CD8-positive, alpha-beta memory T cell (primary cell): ENCODE measurements at regions not wholly inside any gene's neighbourhood (a gene's known extent, or its start where the extent isn't known, plus 50 kb on each side); places are given as distances from the start of the nearest gene placed in this dataset.

ENCODE experiments used
- CTCF ChIA-PET: fragments of 350-600 bp; sonication (Branson Sonifier 250); formaldehyde crosslinking; loops from one replicate; lab custom pipeline; 2021; ENCODE audit warnings: antibody characterized with exemption; lab: Charles Lee
- POLR2A ChIA-PET: fragments of 350-600 bp; sonication (Branson Sonifier 250); formaldehyde crosslinking; loops from one replicate; lab custom pipeline; 2021; ENCODE audit warnings: antibody characterized with exemption; lab: Charles Lee
- DNase-seq, 5 donors: peaks; one replicate each; pipeline versions ENCODE4 v3.0.0 to v3.0.0-alpha.2; 2020 to 2022; ENCODE audit warnings: mixed read lengths in 1 of 5
- H3K27ac ChIP-seq: one replicate; pipeline ENCODE4 v1.7.0; 2013; ENCODE audit warnings: low read depth, mild to moderate bottlenecking, low read length, moderate library complexity
- H3K27me3 ChIP-seq: 2 replicates; pipeline ENCODE4 v1.7.0; 2013; ENCODE audit warnings: low read length, mild to moderate bottlenecking; ENCODE audit not compliant: insufficient read depth, poor library complexity, severe bottlenecking
- H3K36me3 ChIP-seq: 2 replicates; pipeline ENCODE4 v1.7.0; 2013; ENCODE audit warnings: mild to moderate bottlenecking, low read length, moderate library complexity; ENCODE audit not compliant: insufficient read depth
- H3K4me1 ChIP-seq: 2 replicates; pipeline ENCODE4 v1.7.0; 2013; ENCODE audit warnings: mild to moderate bottlenecking, low read length, moderate library complexity; ENCODE audit not compliant: insufficient read depth
- H3K4me3 ChIP-seq: 2 replicates; pipeline ENCODE4 v1.7.0; 2013; ENCODE audit warnings: mild to moderate bottlenecking, low read length
- H3K9me3 ChIP-seq: 2 replicates; pipeline ENCODE4 v1.7.0; 2013; ENCODE audit warnings: mild to moderate bottlenecking, low read length
- H3K27ac Mint-ChIP-seq, 8 donors: one replicate each; pipeline ENCODE4 v1.8.0; 2020 to 2021; ENCODE audit warnings: mixed read lengths in 8 of 8, mild to moderate bottlenecking in 6 of 8, inconsistent platforms in 3 of 8, moderate library complexity in 3 of 8
- H3K27me3 Mint-ChIP-seq, 2 donors: one replicate each; pipeline ENCODE4 v1.8.0; 2020 to 2021; ENCODE audit warnings: mixed read lengths in 2 of 2, mild to moderate bottlenecking in 1 of 2, moderate library complexity in 1 of 2
- H3K36me3 Mint-ChIP-seq, 3 donors: one replicate each; pipeline ENCODE4 v1.8.0; 2020 to 2021; ENCODE audit warnings: mixed read lengths in 3 of 3, inconsistent platforms in 1 of 3, mild to moderate bottlenecking in 1 of 3
- H3K4me1 Mint-ChIP-seq, 3 donors: one replicate each; pipeline ENCODE4 v1.8.0; 2020 to 2021; ENCODE audit warnings: mixed read lengths in 3 of 3, inconsistent platforms in 1 of 3, mild to moderate bottlenecking in 1 of 3
- H3K4me3 Mint-ChIP-seq, 7 donors: one replicate each; pipeline ENCODE4 v1.8.0; 2020 to 2021; ENCODE audit warnings: mixed read lengths in 7 of 7, mild to moderate bottlenecking in 6 of 7, moderate library complexity in 4 of 7, inconsistent platforms in 2 of 7
- H3K9me3 Mint-ChIP-seq, 5 donors: one replicate each; pipeline ENCODE4 v1.8.0; 2020 to 2022; ENCODE audit warnings: mixed read lengths in 5 of 5, mild to moderate bottlenecking in 3 of 5, moderate library complexity in 2 of 5, inconsistent platforms in 1 of 5

GRCh38 chr6:95120984-95121383 is 456.4 kb upstream of the MANEA start:
- Histone ChIP-seq H3K9me3 (no peaks in the 10 kb centered on the region), H3K27me3 (no peaks in the 10 kb centered on the region), H3K36me3 (no peaks in the 10 kb centered on the region), H3K27ac (no peak overlapping the region), H3K4me3 (no peak overlapping the region), H3K4me1 (no peaks in the 10 kb centered on the region)
- CTCF ChIA-PET, result no interaction called here
- H3K4me1 Mint-ChIP-seq, result no peaks in the 10 kb centered on the region
- H3K36me3 Mint-ChIP-seq, result no peaks in the 10 kb centered on the region
- H3K4me3 Mint-ChIP-seq, result no peak overlapping the region
- H3K27me3 Mint-ChIP-seq, result no peaks in the 10 kb centered on the region
- no peak overlapping the region for H3K27ac Mint-ChIP-seq
- H3K9me3 Mint-ChIP-seq, result peaks cover 0 to 6% (median 0%) of the 10 kb centered on the region in 5 donors
- DNase-seq, result no peak
- POLR2A ChIA-PET, result no interaction called here

- ChIA-PET CTCF (no interaction called here), POLR2A (no interaction called here)
- no peak for DNase-seq
- no peak overlapping the region for H3K4me3 Mint-ChIP-seq
- no peaks in the 10 kb centered on the region for H3K36me3 Mint-ChIP-seq
- Histone ChIP-seq H3K27me3 (no peaks in the 10 kb centered on the region), H3K36me3 (no peaks in the 10 kb centered on the region), H3K9me3 (no peaks in the 10 kb centered on the region), H3K4me1 (no peaks in the 10 kb centered on the region), H3K27ac (no peak overlapping the region), H3K4me3 (no peak overlapping the region)
- no peaks in the 10 kb centered on the region for H3K27me3 Mint-ChIP-seq
- H3K27ac Mint-ChIP-seq, result no peak overlapping the region
- H3K4me1 Mint-ChIP-seq, result no peaks in the 10 kb centered on the region
- H3K9me3 Mint-ChIP-seq, result peaks cover 0 to 2% (median 0%) of the 10 kb centered on the region in 5 donors
Observed at GRCh38 chr6:95127261-95127660, 450.1 kb upstream of the MANEA start.

GRCh38 chr6:95128439-95128838 is 448.9 kb upstream of the MANEA start:
- Histone ChIP-seq H3K9me3 (no peaks in the 10 kb centered on the region), H3K36me3 (no peaks in the 10 kb centered on the region), H3K4me1 (no peaks in the 10 kb centered on the region), H3K27me3 (no peaks in the 10 kb centered on the region), H3K27ac (no peak overlapping the region), H3K4me3 (no peak overlapping the region)
- H3K9me3 Mint-ChIP-seq, result peaks cover 0 to 2% (median 0%) of the 10 kb centered on the region in 5 donors
- ChIA-PET CTCF (no interaction called here), POLR2A (no interaction called here)
- H3K27me3 Mint-ChIP-seq, result no peaks in the 10 kb centered on the region
- no peak for DNase-seq
- no peak overlapping the region for H3K4me3 Mint-ChIP-seq
- no peak overlapping the region for H3K27ac Mint-ChIP-seq
- no peaks in the 10 kb centered on the region for H3K4me1 Mint-ChIP-seq
- no peaks in the 10 kb centered on the region for H3K36me3 Mint-ChIP-seq

GRCh38 chr6:95128947-95129346 is 448.4 kb upstream of the MANEA start:
- ChIA-PET CTCF (no interaction called here), POLR2A (no interaction called here)
- Mint-ChIP-seq H3K4me1 (no peaks in the 10 kb centered on the region), H3K27ac (no peak overlapping the region), H3K9me3 (peaks cover 0 to 2% (median 0%) of the 10 kb centered on the region in 5 donors), H3K36me3 (no peaks in the 10 kb centered on the region), H3K4me3 (no peak overlapping the region), H3K27me3 (no peaks in the 10 kb centered on the region)
- H3K9me3 ChIP-seq, result peaks cover 4% of the 10 kb centered on the region
- H3K4me3 ChIP-seq, result no peak overlapping the region
- no peaks in the 10 kb centered on the region for H3K4me1 ChIP-seq
- H3K27me3 ChIP-seq, result no peaks in the 10 kb centered on the region
- DNase-seq, result no peak
- no peaks in the 10 kb centered on the region for H3K36me3 ChIP-seq
- H3K27ac ChIP-seq, result no peak overlapping the region

GRCh38 chr6:95133578-95133977 is 443.8 kb upstream of the MANEA start:
- H3K36me3 Mint-ChIP-seq, result no peaks in the 10 kb centered on the region
- CTCF ChIA-PET, result no interaction called here
- Histone ChIP-seq H3K9me3 (peaks cover 4% of the 10 kb centered on the region), H3K36me3 (no peaks in the 10 kb centered on the region), H3K4me3 (no peak overlapping the region), H3K4me1 (no peaks in the 10 kb centered on the region), H3K27me3 (no peaks in the 10 kb centered on the region), H3K27ac (no peak overlapping the region)
- H3K9me3 Mint-ChIP-seq, result peaks cover 0 to 6% (median 0%) of the 10 kb centered on the region in 5 donors
- no peak overlapping the region for H3K27ac Mint-ChIP-seq
- POLR2A ChIA-PET, result no interaction called here
- no peak for DNase-seq
- no peaks in the 10 kb centered on the region for H3K4me1 Mint-ChIP-seq
- H3K4me3 Mint-ChIP-seq, result no peak overlapping the region
- H3K27me3 Mint-ChIP-seq, result no peaks in the 10 kb centered on the region

GRCh38 chr6:95135182-95135581 is 442.2 kb upstream of the MANEA start:
- ChIA-PET CTCF (no interaction called here), POLR2A (no interaction called here)
- no peaks in the 10 kb centered on the region for H3K36me3 Mint-ChIP-seq
- DNase-seq, result no peak
- no peak overlapping the region for H3K4me3 Mint-ChIP-seq
- H3K9me3 Mint-ChIP-seq, result peaks cover 0 to 6% (median 0%) of the 10 kb centered on the region in 5 donors
- no peaks in the 10 kb centered on the region for H3K36me3 ChIP-seq
- H3K4me1 ChIP-seq, result no peaks in the 10 kb centered on the region
- H3K4me3 ChIP-seq, result no peak overlapping the region
- no peak overlapping the region for H3K27ac Mint-ChIP-seq
- H3K4me1 Mint-ChIP-seq, result no peaks in the 10 kb centered on the region
- H3K9me3 ChIP-seq, result peaks cover 4% of the 10 kb centered on the region
- H3K27me3 ChIP-seq, result no peaks in the 10 kb centered on the region
- H3K27ac ChIP-seq, result no peak overlapping the region
- H3K27me3 Mint-ChIP-seq, result no peaks in the 10 kb centered on the region

GRCh38 chr6:95142101-95142500 is 435.2 kb upstream of the MANEA start:
- ChIA-PET POLR2A (no interaction called here), CTCF (no interaction called here)
- H3K9me3 ChIP-seq, result no peaks in the 10 kb centered on the region
- H3K27ac Mint-ChIP-seq, result no peak overlapping the region
- no peak overlapping the region for H3K4me3 Mint-ChIP-seq
- no peak overlapping the region for H3K4me3 ChIP-seq
- H3K36me3 ChIP-seq, result no peaks in the 10 kb centered on the region
- H3K4me1 ChIP-seq, result no peaks in the 10 kb centered on the region
- H3K27ac ChIP-seq, result no peak overlapping the region
- H3K27me3 ChIP-seq, result no peaks in the 10 kb centered on the region
- no peaks in the 10 kb centered on the region for H3K36me3 Mint-ChIP-seq
- no peaks in the 10 kb centered on the region for H3K4me1 Mint-ChIP-seq
- no peaks in the 10 kb centered on the region for H3K27me3 Mint-ChIP-seq
- no peak for DNase-seq
- H3K9me3 Mint-ChIP-seq, result peaks cover 0 to 9% (median 2%) of the 10 kb centered on the region in 5 donors

- Mint-ChIP-seq H3K36me3 (no peaks in the 10 kb centered on the region), H3K4me1 (no peaks in the 10 kb centered on the region), H3K27ac (no peak overlapping the region), H3K4me3 (no peak overlapping the region), H3K27me3 (no peaks in the 10 kb centered on the region), H3K9me3 (peaks cover 0 to 7% (median 2%) of the 10 kb centered on the region in 5 donors)
- POLR2A ChIA-PET, result no interaction called here
- CTCF ChIA-PET, result no interaction called here
- DNase-seq, result no peak
- no peaks in the 10 kb centered on the region for H3K36me3 ChIP-seq
- H3K9me3 ChIP-seq, result no peaks in the 10 kb centered on the region
- no peak overlapping the region for H3K4me3 ChIP-seq
- no peaks in the 10 kb centered on the region for H3K4me1 ChIP-seq
- H3K27me3 ChIP-seq, result no peaks in the 10 kb centered on the region
- H3K27ac ChIP-seq, result no peak overlapping the region
Observed at GRCh38 chr6:95142661-95143335, 434.5 kb upstream of the MANEA start.
